KMS-11 (cell line): ENCODE measurements at regions not wholly inside any gene's neighbourhood (a gene's known extent, or its start where the extent isn't known, plus 50 kb on each side); places are given as distances from the start of the nearest gene placed in this dataset.

Experiments used
- H2AFZ ChIP-seq: fragments of 200-600 bp; sonication (generic); 2 replicates; pipeline ENCODE4 v1.6.1; 2016; ENCODE audit warnings: antibody characterized with exemption, mixed run types, low read depth
- H3K27ac ChIP-seq: fragments of 200-600 bp; sonication (generic); 2 replicates; pipeline ENCODE4 v1.6.1; 2016; ENCODE audit warnings: mild to moderate bottlenecking, mixed run types
- H3K27me3 ChIP-seq: fragments of 200-600 bp; sonication (generic); 2 replicates; pipeline ENCODE4 v1.6.1; 2017; ENCODE audit warnings: mild to moderate bottlenecking, low read depth, mixed run types, moderate library complexity; ENCODE audit not compliant: insufficient read depth
- H3K36me3 ChIP-seq: fragments of 200-600 bp; sonication (generic); 2 replicates; pipeline ENCODE4 v1.6.1; 2017; ENCODE audit warnings: mild to moderate bottlenecking, mixed run types; ENCODE audit not compliant: insufficient read depth
- H3K4me1 ChIP-seq: fragments of 200-600 bp; sonication (generic); 2 replicates; pipeline ENCODE4 v1.6.1; 2016; ENCODE audit warnings: mild to moderate bottlenecking, low read depth, mixed run types; ENCODE audit not compliant: poor library complexity, severe bottlenecking
- H3K4me2 ChIP-seq: fragments of 200-600 bp; sonication (generic); 2 replicates; pipeline ENCODE4 v1.7.0; 2016; ENCODE audit warnings: mild to moderate bottlenecking, mixed run types
- H3K4me3 ChIP-seq: fragments of 200-600 bp; sonication (generic); IDR thresholded peaks from 2 replicates; pipeline ENCODE4 v1.6.1; 2017; ENCODE audit warnings: low read depth, low read length, mixed read lengths; ENCODE audit not compliant: insufficient read depth
- H3K79me2 ChIP-seq: fragments of 200-600 bp; sonication (generic); 2 replicates; pipeline ENCODE4 v1.6.1; 2016; ENCODE audit warnings: low read depth, mixed run types; ENCODE audit not compliant: insufficient read depth
- H3K9ac ChIP-seq: fragments of 200-600 bp; sonication (generic); 2 replicates; pipeline ENCODE4 v1.6.1; 2016; ENCODE audit warnings: mild to moderate bottlenecking, mixed run types
- H4K20me1 ChIP-seq: fragments of 200-600 bp; sonication (generic); 2 replicates; pipeline ENCODE4 v1.6.1; 2016; ENCODE audit warnings: mild to moderate bottlenecking, mixed run types; ENCODE audit not compliant: insufficient read depth
- TF ChIP-seq, protein P1 (sequence below): fragments of 200-600 bp; sonication (generic); conservative IDR thresholded peaks from 2 replicates; pipeline ENCODE4 v1.6.1; 2017; ENCODE audit warnings: low read depth, mild to moderate bottlenecking, antibody characterized with exemption, low read length, moderate library complexity, mixed read lengths

DNA sequence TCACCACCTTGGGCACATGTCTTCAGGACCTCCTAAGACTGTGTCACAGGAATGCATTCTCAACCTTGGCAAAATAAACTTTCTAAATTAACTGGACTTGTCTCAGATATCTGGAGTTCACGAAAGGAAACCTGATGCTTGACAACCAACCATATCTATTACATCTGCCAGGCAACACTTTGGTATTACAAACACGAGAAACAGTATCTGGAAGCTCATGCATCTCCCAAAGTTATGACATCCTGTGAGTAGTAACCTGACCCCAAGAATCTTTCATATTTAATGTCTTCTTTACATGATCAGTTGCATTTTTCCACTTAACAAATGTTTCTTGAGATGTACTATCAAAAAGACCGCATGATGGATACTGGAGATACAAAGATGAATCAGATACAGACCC is 465.3 kb upstream of the AGTR1 start:
- H3K36me3 ChIP-seq: no peaks in the 10 kb centered on the region; the same call in 1 of the 2 replicates
- no peak overlapping the region for H3K27ac ChIP-seq
- H3K27me3 ChIP-seq: no peaks in the 10 kb centered on the region
- no peak overlapping the region for H3K9ac ChIP-seq
- no peak overlapping the region for H3K4me3 ChIP-seq
- no peaks in the 10 kb centered on the region for H3K79me2 ChIP-seq
- TF ChIP-seq, protein P1, sequence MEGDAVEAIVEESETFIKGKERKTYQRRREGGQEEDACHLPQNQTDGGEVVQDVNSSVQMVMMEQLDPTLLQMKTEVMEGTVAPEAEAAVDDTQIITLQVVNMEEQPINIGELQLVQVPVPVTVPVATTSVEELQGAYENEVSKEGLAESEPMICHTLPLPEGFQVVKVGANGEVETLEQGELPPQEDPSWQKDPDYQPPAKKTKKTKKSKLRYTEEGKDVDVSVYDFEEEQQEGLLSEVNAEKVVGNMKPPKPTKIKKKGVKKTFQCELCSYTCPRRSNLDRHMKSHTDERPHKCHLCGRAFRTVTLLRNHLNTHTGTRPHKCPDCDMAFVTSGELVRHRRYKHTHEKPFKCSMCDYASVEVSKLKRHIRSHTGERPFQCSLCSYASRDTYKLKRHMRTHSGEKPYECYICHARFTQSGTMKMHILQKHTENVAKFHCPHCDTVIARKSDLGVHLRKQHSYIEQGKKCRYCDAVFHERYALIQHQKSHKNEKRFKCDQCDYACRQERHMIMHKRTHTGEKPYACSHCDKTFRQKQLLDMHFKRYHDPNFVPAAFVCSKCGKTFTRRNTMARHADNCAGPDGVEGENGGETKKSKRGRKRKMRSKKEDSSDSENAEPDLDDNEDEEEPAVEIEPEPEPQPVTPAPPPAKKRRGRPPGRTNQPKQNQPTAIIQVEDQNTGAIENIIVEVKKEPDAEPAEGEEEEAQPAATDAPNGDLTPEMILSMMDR: no peak
- H3K4me2 ChIP-seq: no peak overlapping the region
- H4K20me1 ChIP-seq: no peaks in the 10 kb centered on the region
- peaks cover 6% of the 10 kb centered on the region for H3K4me1 ChIP-seq
- H2AFZ ChIP-seq: no peak overlapping the region

DNA sequence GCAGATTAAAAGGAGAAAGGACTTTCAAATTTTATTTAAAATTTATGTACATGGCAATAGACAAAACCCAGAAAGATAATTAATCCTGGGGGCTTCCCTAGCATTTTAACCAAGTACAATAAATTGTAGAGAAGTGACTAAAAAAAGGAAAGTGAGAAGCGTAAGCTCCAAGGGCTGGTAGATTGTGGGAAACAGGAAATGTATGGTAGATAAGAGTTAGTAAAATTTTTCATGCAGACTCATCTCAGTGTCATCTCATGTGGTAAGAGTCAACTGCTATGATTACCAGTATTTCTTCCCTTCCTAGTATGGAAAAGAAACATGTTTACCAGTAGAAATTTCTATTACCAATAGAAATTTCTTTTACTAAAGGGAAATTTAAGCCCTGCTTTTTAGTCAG is 464.3 kb upstream of the AGTR1 start:
- Histone ChIP-seq H3K4me1 (peaks cover 6% of the 10 kb centered on the region), H2AFZ (no peak overlapping the region), H4K20me1 (no peaks in the 10 kb centered on the region), H3K9ac (no peak overlapping the region), H3K27me3 (no peaks in the 10 kb centered on the region), H3K27ac (no peak overlapping the region), H3K4me3 (no peak overlapping the region), H3K36me3 (no peaks in the 10 kb centered on the region; the same call in 1 of the 2 replicates), H3K4me2 (no peak overlapping the region), H3K79me2 (no peaks in the 10 kb centered on the region)
- TF ChIP-seq, protein P1: no peak

DNA sequence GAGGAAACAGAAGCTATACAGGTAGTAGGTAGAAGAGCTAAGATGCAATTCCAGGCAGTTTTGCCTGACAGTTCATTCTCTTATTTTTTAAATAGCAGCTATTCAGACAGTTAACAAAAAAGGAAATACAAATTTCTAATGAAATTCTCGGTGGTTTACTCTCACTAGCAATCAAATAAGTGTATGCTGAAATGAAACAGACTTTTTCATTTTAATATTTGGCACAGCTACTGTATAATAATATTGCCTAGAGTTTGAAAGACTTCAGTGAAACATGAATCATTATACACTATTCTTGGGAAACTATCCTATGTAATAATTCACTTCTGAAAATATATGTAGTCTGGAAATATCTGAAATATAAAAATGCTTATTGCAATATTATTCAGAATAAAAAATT is 463.2 kb upstream of the AGTR1 start:
- Histone ChIP-seq H3K4me1 (no peaks in the 10 kb centered on the region), H3K27me3 (no peaks in the 10 kb centered on the region), H2AFZ (no peak overlapping the region), H3K79me2 (no peaks in the 10 kb centered on the region), H4K20me1 (no peaks in the 10 kb centered on the region), H3K4me3 (no peak overlapping the region), H3K4me2 (no peak overlapping the region), H3K27ac (no peak overlapping the region), H3K36me3 (no peaks in the 10 kb centered on the region; the same call in 1 of the 2 replicates), H3K9ac (no peak overlapping the region)
- TF ChIP-seq, protein P1: no peak

DNA sequence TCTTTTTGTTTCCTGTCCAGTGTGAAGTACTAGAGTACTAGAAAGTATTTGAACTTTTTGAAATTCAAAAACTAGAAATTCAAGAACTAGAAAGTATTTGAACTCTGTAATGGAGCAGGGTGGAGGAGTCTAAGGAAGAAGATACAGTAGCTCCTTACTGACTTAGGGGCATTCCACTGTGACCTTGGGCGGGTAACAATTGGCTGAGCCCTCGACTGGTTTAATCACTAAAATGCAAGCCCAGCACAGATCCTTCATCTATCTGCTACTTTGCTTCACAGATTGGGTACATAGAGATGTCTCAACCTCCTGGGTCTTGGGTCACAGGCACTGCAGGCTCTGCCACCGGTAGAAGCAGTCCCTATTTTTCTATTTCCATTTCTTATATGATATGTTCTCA is 462.1 kb upstream of the AGTR1 start:
- no peaks in the 10 kb centered on the region; the same call in 1 of the 2 replicates for H3K36me3 ChIP-seq
- H3K4me1 ChIP-seq: no peaks in the 10 kb centered on the region
- H3K4me2 ChIP-seq: no peak overlapping the region
- H3K4me3 ChIP-seq: no peak overlapping the region
- H3K27me3 ChIP-seq: no peaks in the 10 kb centered on the region
- no peak overlapping the region for H2AFZ ChIP-seq
- H3K79me2 ChIP-seq: no peaks in the 10 kb centered on the region
- TF ChIP-seq, protein P1: no peak
- no peak overlapping the region for H3K9ac ChIP-seq
- no peak overlapping the region for H3K27ac ChIP-seq
- no peaks in the 10 kb centered on the region for H4K20me1 ChIP-seq
